HG03039 (cell line): ENCODE measurements at regions not wholly inside any gene's neighbourhood (a gene's known extent, or its start where the extent isn't known, plus 50 kb on each side); places are given as distances from the start of the nearest gene placed in this dataset.
"Not testable (repeated sequence)": the region's sequence is repeated elsewhere in the genome, so short reads cannot be mapped to it uniquely, and the experiment has no call there.

Source experiments
- ATAC-seq: cut with Tn5 transposase; IDR thresholded peaks from one replicate; pipeline ENCODE4 v1.9.1; 2021; ENCODE audit warnings: mild to moderate bottlenecking, moderate library complexity; ENCODE audit not compliant: unreplicated experiment

DNA sequence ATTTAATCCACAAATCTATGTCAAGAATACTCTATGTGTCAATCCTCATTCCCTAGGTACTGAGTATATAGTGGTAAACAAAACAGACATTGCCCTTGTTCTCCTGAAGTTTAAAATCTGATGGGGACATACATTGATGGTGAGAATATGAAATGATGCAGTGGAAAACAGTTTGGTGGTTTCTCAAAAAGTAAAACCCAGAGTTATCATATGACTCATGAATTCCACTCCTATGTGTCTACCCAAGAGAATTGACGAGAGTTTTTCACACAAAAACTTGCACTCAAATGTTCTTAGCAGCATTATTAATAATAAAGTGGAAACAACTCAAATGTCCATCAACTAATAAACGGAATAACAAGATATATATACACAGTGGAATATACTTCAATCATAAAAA, 586.7 kb downstream of the CCDC85A start:
- no peak for ATAC-seq

GRCh38 chr2:56784046-56784445, 600.3 kb downstream of the CCDC85A start:
- ATAC-seq = no peak

DNA sequence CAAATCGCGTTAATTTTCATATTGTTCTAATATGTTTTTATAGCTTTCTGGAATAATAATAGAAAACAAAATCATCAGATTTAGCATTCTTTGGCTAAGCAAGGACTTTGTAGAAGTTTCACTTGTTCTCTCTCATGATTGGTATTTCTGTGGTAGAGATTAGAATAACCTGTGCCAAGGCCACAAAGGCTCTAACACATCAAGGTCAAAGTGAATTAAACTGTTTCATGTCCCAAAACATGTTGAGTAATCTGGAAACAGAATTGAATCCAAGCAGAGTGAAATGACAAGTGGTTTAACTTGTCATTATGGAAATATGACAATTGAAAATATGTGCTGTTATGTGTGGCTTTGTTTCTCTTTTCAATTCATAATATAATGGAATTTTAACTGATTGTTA, 617.4 kb downstream of the CCDC85A start:
- no peak for ATAC-seq

DNA sequence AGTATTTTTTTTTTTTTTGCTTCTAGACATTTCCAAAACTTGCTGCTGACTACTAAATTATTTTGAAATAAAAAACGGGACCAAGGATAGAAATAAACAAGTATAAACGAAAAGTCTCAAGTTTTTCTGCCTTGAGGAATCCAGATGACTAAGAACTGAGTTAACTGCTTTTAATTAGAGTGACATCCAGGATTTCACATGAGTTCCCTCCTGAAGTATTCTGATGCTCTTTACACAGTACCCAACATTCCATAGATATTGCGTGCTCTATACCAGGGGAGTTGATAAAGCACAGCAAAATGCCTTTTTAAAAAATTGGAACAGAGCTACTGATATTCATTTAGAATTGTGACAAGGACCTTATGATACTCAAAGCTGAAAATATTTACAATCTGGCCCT, 618.0 kb downstream of the CCDC85A start:
- ATAC-seq = no peak

- no peak for ATAC-seq
These were observed 619.8 kb downstream of the CCDC85A start for GRCh38 chr2:56803596-56803995.

DNA sequence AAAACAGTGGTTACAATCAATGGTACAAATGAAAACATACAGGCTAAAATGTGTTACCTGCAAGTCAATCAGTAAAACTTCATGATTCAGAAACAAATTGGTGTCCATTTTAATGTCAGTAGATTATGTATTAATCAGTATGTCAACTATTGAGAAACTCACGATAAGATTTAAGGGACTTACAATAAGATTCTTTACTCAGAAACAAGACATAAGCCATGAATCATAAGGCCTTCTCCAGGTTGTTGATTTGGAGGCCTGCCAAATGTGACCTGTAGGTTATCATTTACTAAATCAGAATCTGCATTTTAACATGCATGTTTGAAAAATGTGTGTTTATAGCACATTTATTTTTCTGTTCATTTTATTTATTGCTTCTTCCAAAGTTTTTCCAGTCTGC, 623.1 kb downstream of the CCDC85A start:
- no peak for ATAC-seq

DNA sequence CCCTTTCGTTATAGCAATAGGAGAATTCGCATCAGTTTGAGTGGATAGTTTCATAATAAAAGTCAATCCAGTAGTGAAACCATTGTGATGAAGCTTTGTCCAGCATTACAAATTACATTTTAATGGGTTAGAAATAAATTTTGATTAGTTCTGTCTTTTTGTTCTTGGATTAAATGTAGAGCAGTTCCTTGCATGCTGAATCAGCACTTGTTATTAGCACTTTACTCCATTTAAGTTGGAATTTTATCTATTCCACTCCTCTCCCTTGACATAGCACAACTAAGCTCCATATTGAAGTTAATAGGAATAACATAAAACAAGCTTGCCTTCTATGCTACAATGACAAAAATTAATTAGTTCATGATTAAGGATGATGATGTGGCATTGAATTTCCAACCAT, 624.1 kb downstream of the CCDC85A start:
- ATAC-seq = no peak

DNA sequence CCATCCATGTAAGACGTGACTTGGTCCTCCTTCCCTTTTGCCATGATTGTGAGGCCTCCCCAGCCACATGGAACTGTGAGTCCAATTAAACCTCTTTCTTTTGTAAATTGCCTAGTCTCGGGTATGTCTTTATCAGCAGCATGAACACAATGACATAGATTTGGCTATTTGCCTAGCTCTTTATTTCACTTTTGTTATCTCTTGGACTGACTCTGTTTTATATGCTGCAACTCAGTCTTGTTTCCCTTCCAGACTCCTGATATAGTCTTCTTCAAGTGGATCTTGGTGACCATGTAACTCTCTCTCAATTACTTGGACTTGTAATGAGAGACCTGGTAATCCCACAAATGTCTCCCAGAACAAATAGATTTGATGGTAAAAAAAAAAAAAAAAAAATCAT, 627.6 kb downstream of the CCDC85A start:
- no peak for ATAC-seq

DNA sequence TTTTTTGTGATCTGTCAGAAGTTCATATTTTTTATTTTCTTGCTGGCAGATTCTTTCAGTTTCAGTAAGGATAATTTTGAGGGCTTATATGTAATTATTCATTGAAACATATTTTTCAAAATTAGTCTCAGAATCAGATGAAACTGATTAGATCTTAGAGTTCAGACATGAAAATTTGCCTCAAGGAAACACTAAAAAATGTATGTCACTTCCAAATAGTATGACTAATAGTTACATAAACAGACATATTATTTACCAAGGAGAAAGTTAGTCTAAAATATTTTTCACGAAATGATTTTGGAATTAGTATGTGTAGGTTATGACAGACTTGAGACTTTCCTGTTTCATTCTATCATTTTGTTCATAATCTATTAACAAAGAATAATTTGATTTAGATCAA, 628.6 kb downstream of the CCDC85A start:
- ATAC-seq = no peak

DNA sequence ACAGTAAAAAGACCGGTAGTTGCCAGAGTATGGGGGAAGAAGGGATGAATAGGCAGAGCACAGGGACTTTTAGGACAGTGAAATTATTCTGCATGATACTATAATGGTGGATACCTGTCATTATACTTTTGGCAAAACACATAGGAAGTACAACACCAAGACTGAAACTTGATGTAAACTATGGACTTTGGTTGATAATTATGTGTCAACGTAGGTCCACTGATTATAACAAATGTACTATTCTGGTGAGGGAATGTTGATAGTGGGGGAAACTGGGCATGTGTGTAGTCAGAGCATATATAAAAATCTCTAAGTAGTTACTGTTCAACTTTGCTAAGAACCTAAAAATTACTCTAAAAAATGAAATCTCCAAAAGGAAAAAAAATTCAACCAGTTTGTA, 629.7 kb downstream of the CCDC85A start:
- ATAC-seq = no peak

DNA sequence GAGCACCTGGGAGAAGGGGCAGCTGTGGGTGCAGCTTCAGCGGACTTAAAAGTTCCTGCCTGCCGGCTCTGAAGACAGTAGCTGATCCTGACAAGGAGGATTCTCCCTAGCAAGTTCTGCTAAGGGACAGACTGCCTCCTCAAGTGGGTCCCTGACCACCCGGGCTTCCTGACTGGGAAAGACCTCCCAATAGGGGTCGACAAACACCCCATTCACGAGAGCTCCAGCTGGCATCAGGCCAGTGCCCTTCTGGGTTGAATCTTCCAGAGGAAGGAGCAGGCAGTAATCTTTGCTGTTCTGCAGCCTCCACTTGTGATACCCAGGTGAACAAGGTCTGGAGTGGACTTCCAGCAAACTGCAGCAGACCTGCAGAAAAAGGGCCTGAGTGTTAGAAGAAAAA, 632.9 kb downstream of the CCDC85A start:
- ATAC-seq = no peak

GRCh38 chr2:56831780-56832179, 648.0 kb downstream of the CCDC85A start:
- ATAC-seq = no peak

DNA sequence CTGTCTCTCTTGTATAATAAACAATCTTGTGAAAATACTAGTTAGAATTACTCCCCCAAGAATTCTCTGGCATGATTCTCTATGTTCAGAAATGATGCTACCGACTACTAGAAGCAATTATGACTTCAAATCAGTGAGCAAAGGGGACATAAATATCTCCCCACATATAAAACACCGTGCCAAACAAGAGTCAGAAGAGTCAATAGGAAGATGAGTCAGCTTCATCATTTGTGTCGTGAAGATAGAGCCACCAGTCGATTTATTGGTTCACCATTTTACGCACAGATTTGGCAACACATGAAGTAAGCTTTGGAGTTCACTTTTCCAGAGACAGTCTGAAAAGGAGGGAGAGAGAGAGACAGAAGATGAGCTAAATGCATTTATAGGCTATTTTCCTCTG, 650.9 kb downstream of the CCDC85A start:
- no peak for ATAC-seq

DNA sequence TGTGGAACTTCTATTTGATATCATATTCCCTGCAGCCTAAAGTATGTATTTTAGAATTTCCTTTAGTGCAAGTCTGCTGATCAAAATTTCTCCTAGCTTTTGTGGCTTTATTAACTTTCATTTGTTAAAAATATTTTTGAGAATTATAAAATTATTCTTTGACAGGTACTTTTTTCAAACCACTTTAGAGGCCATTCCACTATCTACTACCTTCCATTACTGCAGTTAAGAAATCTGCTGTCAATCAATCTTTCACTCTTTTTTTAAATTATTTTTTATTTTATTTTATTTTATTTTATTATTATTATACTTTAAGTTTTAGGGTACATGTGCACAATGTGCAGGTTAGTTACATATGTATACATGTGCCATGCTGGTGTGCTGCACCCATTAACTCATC, 656.2 kb downstream of the CCDC85A start:
- ATAC-seq = not testable (repeated sequence)

- ATAC-seq = no peak
These were observed 677.2 kb downstream of the CCDC85A start for GRCh38 chr2:56860991-56861390.

DNA sequence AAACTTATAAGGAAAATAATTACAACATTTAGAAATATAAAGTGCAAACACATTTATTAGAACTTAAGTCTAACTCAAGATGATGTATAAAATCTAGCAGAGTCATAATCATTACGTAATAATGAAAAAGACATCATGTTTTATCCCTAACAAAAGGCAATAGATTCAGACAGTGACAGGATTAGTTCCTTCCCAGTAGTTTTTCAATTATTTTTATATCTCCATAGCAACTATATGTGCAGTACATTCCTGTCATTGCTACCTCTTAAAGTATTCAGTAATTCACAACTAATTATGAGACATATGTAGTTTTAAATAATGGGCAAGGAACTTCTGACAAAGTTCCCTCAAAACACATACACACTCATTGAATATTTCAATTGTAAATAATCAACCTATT, 687.9 kb downstream of the CCDC85A start:
- no peak for ATAC-seq

GRCh38 chr2:56874717-56875116, 690.9 kb downstream of the CCDC85A start:
- ATAC-seq = no peak

- ATAC-seq = no peak
These were observed 705.9 kb downstream of the CCDC85A start for GRCh38 chr2:56889738-56890137.

DNA sequence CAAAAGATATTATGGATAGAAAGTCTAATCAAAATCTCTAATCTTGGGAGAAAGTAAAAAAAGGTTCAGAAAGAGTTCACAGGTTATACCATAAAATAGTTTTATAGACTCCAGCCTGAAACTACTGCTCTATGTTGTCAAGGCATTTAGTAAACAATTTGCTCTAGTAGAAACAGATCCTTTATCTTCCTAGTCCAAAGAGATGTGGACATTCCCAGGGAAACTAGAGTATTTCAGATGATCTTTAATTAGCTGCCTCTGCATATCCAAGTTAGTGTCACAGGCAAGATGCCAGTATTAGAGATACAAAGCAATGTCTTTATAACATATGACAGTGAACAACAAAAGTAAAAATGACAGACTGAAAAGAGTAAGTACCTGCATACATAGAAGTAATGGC, 708.6 kb downstream of the CCDC85A start:
- no peak for ATAC-seq

DNA sequence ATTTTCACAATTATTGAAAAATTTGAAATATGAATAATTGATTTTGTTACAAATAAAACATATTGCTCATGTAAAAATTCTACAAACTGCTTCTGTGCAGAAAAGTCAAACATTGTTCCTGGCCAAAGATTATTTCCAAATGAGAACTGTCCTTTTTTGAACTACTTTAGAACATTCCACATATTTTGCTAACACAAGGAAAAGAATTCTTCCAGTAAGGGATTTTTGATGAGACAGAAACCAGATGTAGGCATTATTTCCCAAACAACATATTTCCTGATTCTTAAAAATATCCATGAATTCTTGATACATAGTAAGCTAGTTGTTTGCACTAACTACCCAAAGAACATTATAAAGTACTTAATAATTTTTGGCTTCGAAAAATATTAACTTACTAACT, 715.2 kb downstream of the CCDC85A start:
- no peak for ATAC-seq

- no peak for ATAC-seq
These were observed 728.7 kb downstream of the CCDC85A start for GRCh38 chr2:56912490-56912889.

GRCh38 chr2:56918790-56919189, 735.0 kb downstream of the CCDC85A start:
- no peak for ATAC-seq

GRCh38 chr2:56933976-56934375, 750.2 kb downstream of the CCDC85A start:
- ATAC-seq = no peak

DNA sequence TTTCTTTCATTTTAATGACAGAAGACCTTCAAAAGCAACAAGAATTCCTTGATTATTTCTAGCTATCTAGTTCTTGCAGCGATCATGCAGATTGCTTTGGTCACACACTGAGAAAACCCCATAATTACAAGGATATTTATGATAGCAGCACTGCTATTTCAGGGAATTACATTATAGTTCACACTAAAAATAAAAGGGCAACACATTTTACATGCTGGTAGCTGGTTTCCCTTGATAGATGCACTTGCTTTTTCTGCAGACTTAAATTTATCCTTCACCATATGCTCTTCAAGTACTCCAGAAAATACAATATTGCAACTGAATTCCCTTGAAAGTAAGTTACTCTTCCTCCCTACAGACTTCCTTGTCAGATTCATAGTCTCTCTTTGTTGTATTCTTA, 751.1 kb downstream of the CCDC85A start:
- ATAC-seq = no peak
